Psoas muscle (tissue), 7 donors: ENCODE measurements at regions not wholly inside any gene's neighbourhood (a gene's known extent, or its start where the extent isn't known, plus 50 kb on each side); places are given as distances from the start of the nearest gene placed in this dataset.

Source experiments
- ATAC-seq, 4 donors: fragments of 200-7000 bp; cut with Tn5 transposase; one replicate each; pipeline ENCODE4 v1.9.1; 2020; ENCODE audit warnings: moderate library complexity in 3 of 4, mild to moderate bottlenecking in 2 of 4
- DNase-seq, 2 donors: peaks; one replicate each; pipeline ENCODE4 v3.0.0-alpha.2; 2020
- H3K27ac ChIP-seq: fragments of 200-600 bp; one replicate; pipeline ENCODE4 v1.8.0; 2022
- H3K27me3 ChIP-seq, 3 donors: fragments of 200-600 bp in 1 of 3; one replicate each; pipeline versions ENCODE4 v1.6.1 to v1.8.0; 2013 to 2022; ENCODE audit warnings: low read length in 2 of 3, mild to moderate bottlenecking in 2 of 3, moderate library complexity in 1 of 3; ENCODE audit not compliant: insufficient read depth in 3 of 3
- H3K36me3 ChIP-seq, 2 donors: fragments of 200-600 bp in 1 of 2; one replicate each; pipeline versions ENCODE4 v1.6.1 to v1.8.0; 2013 to 2022; ENCODE audit warnings: low read depth in 1 of 2, mild to moderate bottlenecking in 1 of 2, moderate library complexity in 1 of 2; ENCODE audit not compliant: insufficient read depth in 1 of 2
- H3K4me1 ChIP-seq: fragments of 200-600 bp; one replicate; pipeline ENCODE4 v1.8.0; 2022
- H3K4me3 ChIP-seq: fragments of 200-600 bp; one replicate; pipeline ENCODE4 v1.8.0; 2022; ENCODE audit warnings: mild to moderate bottlenecking
- H3K9me3 ChIP-seq: fragments of 200-600 bp; one replicate; pipeline ENCODE4 v1.8.0; 2022
- WGBS, 3 donors: extraction: QIAGEN DNeasy Blood & Tissue Kit; methylation state at CpG; one replicate each; pipeline versions ENCODE4 v1.1.6 to v1.1.7; 2013; 5-methylcytosine and 5-hydroxymethylcytosine counted together
- intact Hi-C, 2 donors: fragments of 100-400 bp; cut with DNase I; formaldehyde crosslinking; loops; one replicate each; pipeline versions ENCODE4 v1.11.0 to v1.14.2; 2022
- TF ChIP-seq, protein P1 (sequence below): fragments of 200-600 bp; IDR thresholded peaks from one replicate; pipeline ENCODE4 v1.8.0; 2022; ENCODE audit warnings: antibody characterized with exemption
- donor health status: healthy with polysubstance abuse.
- donor health status: DM: no; HTN: no; CAD: no; lungs with moderate emphysema.
- donor health status: Bipolar disorder and iron deficiency.
- donor health status: healthy.
- donor health status: DM: yes; HTN: yes; CAD: no.
- donor health status: DM: no; HTN: no; CAD: no.
- donor health status: DM: yes; HTN: yes; CAD: no.

DNA sequence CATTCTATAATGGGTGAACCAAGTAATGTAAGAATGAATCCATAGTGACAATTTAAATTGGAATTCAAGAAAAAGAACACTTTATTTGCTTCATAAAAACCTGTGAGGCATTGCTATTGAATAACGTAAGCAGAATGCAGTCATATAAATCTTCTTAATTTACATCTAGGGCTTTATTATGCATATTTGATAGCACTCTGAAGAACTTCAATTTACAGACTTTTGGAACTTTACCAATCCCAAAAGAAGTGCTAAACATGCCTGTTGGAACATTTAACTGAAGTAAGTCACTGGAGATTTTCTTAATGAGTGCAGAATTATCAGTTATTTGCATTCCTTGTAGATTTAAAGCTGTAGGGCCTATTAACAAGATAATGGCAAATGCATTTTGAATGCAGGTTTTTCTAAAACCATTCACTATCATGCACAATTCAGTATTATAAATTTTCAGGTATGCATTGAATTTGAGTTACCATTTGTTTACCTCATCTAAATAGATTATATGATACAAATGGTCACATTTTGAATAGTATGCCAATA, 1181.2 kb downstream of the ARAP2 start:
- no peaks in the 10 kb centered on the region for H3K9me3 ChIP-seq
- no peak for DNase-seq
- no peaks in the 10 kb centered on the region for H3K27me3 ChIP-seq
- no peak overlapping the region for H3K27ac ChIP-seq
- no peak for ATAC-seq
- whole genome bisulfite sequencing, 3 donors = 67 to 75% (median 70%) methylated on average over 1 of the region's 1 CpG
- H3K36me3 ChIP-seq = no peaks in the 10 kb centered on the region
- TF ChIP-seq, protein P1, sequence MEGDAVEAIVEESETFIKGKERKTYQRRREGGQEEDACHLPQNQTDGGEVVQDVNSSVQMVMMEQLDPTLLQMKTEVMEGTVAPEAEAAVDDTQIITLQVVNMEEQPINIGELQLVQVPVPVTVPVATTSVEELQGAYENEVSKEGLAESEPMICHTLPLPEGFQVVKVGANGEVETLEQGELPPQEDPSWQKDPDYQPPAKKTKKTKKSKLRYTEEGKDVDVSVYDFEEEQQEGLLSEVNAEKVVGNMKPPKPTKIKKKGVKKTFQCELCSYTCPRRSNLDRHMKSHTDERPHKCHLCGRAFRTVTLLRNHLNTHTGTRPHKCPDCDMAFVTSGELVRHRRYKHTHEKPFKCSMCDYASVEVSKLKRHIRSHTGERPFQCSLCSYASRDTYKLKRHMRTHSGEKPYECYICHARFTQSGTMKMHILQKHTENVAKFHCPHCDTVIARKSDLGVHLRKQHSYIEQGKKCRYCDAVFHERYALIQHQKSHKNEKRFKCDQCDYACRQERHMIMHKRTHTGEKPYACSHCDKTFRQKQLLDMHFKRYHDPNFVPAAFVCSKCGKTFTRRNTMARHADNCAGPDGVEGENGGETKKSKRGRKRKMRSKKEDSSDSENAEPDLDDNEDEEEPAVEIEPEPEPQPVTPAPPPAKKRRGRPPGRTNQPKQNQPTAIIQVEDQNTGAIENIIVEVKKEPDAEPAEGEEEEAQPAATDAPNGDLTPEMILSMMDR = no peak
- no peaks in the 10 kb centered on the region for H3K4me1 ChIP-seq
- H3K4me3 ChIP-seq = no peak overlapping the region
- intact Hi-C loops = no loop called here

DNA sequence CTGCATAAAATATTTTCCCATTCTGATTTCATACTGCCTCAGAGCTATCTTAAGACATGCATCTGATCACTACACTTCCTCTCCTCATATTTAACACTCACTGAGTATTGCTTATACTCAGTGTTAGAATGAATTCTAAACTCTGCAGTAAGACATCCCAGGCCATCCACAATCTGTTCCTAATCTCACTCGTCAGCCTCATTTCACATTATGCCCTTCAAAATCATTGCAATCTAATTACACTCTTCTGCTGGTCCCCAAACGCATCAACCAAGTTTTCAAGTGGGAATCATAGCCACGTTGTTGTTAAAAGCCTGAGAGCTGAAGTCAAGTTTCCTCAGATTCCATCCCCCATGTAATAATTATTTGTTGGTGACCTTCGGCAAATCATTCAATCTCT, 1177.9 kb downstream of the ARAP2 start:
- no peaks in the 10 kb centered on the region for H3K9me3 ChIP-seq
- H3K27me3 ChIP-seq = no peaks in the 10 kb centered on the region
- TF ChIP-seq, protein P1 = no peak
- H3K4me1 ChIP-seq = no peaks in the 10 kb centered on the region
- no peak overlapping the region for H3K4me3 ChIP-seq
- H3K36me3 ChIP-seq = no peaks in the 10 kb centered on the region
- intact Hi-C loops = no loop called here
- no peak overlapping the region for H3K27ac ChIP-seq
- ATAC-seq = no peak
- no peak for DNase-seq
- 80 to 84% (median 81%) methylated on average over 4 of the region's 4 CpGs for WGBS, 3 donors

DNA sequence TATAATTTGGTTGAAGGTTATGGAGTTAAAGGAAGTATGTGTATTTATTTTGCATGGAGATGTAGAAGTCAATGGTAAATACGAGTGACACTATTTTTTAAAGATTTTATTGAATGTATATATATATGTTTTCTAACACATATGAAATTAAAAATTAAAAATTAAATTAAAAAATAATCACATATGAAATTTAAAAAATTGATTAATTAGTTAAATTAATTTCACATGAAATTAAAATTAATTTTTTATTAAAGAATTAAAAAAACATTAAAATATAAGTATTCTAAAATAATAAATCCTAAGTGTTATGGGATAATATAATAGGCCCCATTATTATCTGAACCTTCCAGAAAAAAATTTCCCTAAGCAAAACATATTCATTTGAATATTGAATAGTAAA, 1163.5 kb downstream of the ARAP2 start:
- DNase-seq (no peak), ATAC-seq (no peak)
- Histone ChIP-seq H3K4me1 (no peaks in the 10 kb centered on the region), H3K9me3 (no peaks in the 10 kb centered on the region), H3K27me3 (peaks cover 0 to 3% (median 0%) of the 10 kb centered on the region in 3 donors), H3K4me3 (no peak overlapping the region), H3K36me3 (no peaks in the 10 kb centered on the region), H3K27ac (no peak overlapping the region)
- WGBS, 3 donors = 77 to 91% (median 86%) methylated on average over 1 of the region's 1 CpG
- TF ChIP-seq, protein P1 = no peak
- intact Hi-C loops = no loop called here

DNA sequence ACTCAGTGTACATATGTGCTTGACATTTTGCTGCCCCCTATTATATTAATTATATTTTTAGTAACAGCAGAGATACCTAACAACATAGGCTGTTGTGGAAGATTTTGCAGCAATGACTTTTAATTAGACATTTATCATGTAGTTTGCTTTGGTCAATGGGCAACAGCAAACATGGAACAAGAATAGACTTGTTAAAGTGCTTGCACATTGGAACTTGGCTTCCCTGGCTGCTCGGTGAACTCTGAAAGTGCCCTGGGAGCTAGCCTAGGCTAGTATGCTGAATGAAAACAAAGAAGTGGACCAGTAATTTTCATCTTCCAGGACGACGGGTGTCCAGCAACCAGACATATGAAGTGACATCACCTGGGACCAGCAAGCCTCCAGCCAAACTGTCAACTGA, 1157.1 kb downstream of the ARAP2 start:
- no peak for DNase-seq
- no peak overlapping the region for H3K4me3 ChIP-seq
- H3K9me3 ChIP-seq = no peaks in the 10 kb centered on the region
- H3K4me1 ChIP-seq = no peaks in the 10 kb centered on the region
- intact Hi-C loops = no loop called here
- H3K27me3 ChIP-seq = no peaks in the 10 kb centered on the region
- WGBS, 3 donors = 82 to 90% (median 85%) methylated on average over 3 of the region's 3 CpGs
- TF ChIP-seq, protein P1 = no peak
- no peaks in the 10 kb centered on the region for H3K36me3 ChIP-seq
- ATAC-seq = no peak
- no peak overlapping the region for H3K27ac ChIP-seq

DNA sequence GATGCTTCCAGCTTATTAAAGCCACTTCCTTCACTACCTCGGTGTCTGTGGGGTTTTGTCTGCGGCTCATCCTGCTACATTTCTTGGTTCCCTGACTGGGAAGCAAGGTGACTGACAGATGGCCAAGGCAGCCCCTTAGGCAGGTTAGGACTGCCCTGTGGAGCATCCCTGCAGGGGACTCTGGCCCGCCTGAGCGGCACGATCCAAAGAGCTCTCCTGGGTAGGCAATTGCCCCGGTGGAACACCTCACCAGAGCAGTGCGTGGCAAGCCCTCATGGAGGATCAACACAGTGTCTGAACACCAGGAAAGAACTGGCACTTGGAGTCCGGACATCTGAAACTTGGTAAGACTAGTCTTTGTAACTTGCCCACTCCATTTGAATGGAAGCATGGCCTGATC, 1143.4 kb downstream of the ARAP2 start:
- 93 to 94% (median 94%) methylated on average over 8 of the region's 8 CpGs for WGBS, 3 donors

More for the DNA sequence above, 1143.4 kb downstream of the ARAP2 start:
- Histone ChIP-seq H3K27ac (no peak overlapping the region), H3K27me3 (no peaks in the 10 kb centered on the region), H3K4me3 (no peak overlapping the region), H3K4me1 (no peaks in the 10 kb centered on the region), H3K36me3 (no peaks in the 10 kb centered on the region), H3K9me3 (peaks cover 5% of the 10 kb centered on the region)
- TF ChIP-seq, protein P1 = no peak
- ATAC-seq = no peak
- no peak for DNase-seq
- intact Hi-C loops = no loop called here
